GM18499 (cell line): ENCODE measurements at regions not wholly inside any gene's neighbourhood (a gene's known extent, or its start where the extent isn't known, plus 50 kb on each side); places are given as distances from the start of the nearest gene placed in this dataset.

Experiments
- ATAC-seq: cut with Tn5 transposase; IDR thresholded peaks from one replicate; pipeline ENCODE4 v1.9.1; 2021; ENCODE audit warnings: moderate number of reproducible peaks; ENCODE audit not compliant: insufficient read depth, unreplicated experiment

DNA sequence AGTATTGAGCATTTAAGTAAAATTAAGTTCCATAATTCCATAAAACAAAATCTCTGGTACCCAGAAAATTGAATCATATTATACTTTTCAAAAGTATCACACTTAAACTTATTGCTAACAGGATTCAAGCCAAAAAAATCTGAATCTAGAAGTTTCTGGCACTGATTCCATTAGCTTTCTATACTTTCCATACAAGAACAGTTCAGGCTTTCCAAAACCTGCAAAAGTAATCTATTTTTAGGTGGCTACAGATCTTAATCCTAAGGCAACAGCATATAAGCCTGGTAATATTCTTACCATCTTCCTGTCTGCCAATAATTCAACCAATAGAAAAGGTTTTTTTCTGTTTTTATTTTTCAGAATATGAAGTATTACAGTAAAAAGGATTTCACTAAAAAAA is 185.0 kb downstream of the CRPPA start:
- no peak for ATAC-seq

GRCh38 chr7:16235147-16236114 is 185.9 kb downstream of the CRPPA start:
- no peak for ATAC-seq

GRCh38 chr7:16234493-16235146 is 186.7 kb downstream of the CRPPA start:
- no peak for ATAC-seq

DNA sequence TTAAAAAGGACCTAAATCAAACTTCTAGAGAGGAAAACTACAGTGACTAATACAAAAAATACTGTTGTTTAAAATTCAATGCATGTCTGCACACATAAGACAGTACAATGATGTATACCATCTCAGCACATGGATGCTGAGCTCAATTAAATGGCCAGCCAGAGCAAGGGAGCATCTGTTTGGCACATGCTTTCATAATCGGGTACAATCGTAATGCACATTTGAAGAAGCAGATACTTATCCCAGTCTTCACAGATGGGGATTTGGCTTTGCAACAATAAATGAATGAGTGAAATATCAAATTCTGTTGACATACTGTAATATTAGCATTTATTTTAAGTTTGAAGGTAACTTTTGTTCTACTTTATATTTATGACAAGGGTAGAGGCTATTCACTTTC is 187.8 kb downstream of the CRPPA start:
- ATAC-seq, result no peak

GRCh38 chr7:16232273-16232672 is 189.1 kb downstream of the CRPPA start:
- ATAC-seq, result no peak

DNA sequence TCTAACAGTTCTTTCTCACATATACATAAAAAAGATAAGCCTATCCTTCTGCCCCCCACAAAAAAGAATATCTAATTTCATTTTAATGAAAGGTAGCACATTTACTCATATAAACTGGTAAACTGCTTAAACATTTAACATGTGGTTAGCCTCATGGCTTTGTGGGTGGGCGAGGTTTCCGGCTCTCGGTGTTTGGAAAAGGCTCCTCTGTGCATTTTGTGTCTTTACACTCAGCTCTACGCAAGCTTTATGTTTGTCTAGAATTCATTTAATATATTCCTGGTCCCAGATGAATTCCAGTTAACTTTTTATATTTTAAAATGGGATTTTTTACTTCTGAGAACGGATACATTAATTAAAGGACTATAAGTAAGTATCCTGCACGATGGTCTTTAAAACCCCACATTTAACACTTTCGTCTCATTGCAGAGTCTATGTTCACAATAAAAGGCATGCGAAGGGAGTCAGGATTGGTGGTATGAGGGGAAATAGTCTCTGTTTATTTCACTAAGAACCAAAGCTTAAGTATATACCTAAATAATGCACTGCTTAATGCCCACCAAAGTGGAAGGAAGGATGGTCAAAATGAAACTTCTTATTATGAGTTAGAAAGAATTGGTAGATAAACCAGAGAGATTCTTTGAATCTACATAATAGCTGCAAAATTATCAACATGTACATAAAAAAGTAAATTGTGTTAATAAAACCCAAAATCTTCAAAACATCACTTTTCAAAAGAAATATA is 197.2 kb downstream of the CRPPA start:
- no peak for ATAC-seq

GRCh38 chr7:16212610-16213009 is 208.7 kb downstream of the CRPPA start:
- no peak for ATAC-seq

- ATAC-seq, result no peak
Observed at GRCh38 chr7:16212032-16212431, 209.3 kb downstream of the CRPPA start.

GRCh38 chr7:16211402-16211925 is 209.9 kb downstream of the CRPPA start:
- no peak for ATAC-seq

GRCh38 chr7:16210171-16210570 is 211.2 kb downstream of the CRPPA start:
- no peak for ATAC-seq

DNA sequence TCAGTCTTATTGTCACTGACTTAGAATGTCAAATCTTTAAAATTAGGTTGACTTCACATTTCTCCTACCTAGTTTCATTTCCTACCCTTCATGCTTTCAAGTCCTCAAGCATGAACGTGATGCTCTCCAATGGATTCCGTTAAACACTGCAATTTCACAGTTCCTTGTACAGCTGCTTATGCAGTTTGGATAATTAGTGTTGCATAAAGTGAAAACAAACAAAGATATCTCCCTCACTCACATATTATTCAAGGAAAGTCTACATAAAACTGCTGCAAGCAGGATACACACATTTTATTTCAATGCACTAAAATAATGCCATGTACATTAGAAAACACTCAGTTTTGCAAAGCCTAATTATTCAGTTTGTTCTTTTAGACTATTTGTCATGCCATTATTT is 214.0 kb downstream of the CRPPA start:
- no peak for ATAC-seq

- no peak for ATAC-seq
Observed at GRCh38 chr7:16205466-16205865, 215.9 kb downstream of the CRPPA start.

DNA sequence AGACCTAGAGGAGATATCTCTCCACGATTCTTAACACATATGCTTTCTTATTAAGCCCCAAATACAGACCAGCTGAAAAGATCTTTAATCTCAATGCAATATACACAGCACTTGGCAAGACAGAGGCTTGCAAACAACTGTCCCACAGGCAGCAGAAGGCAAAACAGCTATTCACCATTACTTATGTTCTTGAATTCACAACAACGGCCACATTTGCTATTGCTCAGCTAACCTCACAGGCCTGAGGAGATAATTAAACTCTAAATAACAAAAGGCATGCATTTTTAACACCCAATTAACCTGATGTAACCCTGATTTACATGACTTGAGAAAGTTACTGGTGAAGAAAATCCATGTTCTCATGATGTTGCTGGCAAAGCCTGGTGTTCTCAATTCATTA is 216.4 kb downstream of the CRPPA start:
- ATAC-seq, result no peak

DNA sequence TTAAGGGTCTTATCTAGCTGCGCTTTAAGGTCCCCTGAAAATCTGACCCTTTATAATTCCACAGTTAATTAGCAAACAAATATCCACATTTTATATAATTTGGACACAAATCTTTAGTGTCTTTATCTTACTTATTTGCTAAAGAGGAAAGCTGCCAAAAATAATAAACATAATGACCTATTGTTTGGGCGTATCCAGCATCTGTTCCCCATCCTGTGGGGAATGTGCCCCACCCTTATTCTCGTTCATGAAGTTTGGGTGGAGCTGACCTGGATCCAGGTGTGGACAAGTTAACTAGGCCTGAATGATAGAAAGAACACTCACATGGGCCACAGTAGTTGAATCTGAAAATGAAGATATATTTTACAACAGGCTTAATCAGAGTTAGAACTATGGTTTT is 218.3 kb downstream of the CRPPA start:
- ATAC-seq, result no peak

DNA sequence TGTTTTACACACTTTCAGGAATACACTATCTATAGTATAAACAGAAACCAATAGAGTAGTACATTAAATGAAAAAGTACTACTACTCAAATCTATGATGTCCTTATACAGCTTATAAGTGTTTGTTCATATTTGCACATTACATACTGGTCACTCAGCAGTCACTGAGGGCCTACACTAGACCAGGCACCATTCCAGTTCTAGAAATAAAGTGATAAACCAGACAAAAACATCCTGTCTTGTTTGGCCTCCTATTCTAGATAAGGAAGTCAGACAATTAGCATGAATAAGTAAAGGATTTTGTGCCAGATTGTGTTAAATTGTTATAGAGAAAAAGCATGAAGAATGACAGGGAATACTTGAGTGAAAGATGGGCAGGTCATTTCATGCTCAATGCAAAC is 219.0 kb downstream of the CRPPA start:
- ATAC-seq, result no peak

DNA sequence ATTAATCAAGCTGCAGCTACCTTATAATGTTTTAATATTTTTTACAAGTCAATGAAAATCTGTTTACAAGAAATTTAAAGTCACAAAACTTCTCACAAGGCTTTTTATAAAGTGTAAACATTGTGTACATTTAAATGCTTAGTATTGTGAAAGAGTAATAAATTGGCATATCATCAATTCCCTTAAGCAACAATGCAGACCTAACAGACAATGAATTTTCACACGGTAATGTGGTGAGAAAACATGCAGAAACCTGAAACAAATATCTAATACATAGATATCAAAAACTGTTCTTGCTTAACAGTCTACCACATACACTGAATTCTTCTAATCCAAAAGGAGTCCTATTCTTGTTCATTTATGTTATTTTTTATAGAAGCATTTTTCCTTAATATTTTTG is 220.7 kb downstream of the CRPPA start:
- ATAC-seq, result no peak

DNA sequence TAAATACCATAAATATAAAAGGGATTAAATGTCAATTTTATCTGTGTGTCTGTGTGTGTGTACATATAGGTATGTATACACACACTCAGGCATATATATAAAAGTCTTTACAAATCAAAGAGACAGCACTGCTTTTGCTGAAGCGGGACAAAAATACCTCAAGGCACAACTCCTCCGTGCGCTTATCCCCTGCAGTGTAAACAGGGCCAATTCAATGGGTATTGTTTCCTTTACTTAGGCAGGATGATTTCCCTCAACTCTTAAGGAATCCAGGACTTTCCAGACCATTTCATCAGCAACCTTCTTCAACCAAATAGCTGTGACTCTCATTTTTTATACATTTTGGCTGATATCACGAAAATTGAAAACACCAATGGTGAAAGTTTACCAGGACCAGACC is 227.7 kb downstream of the CRPPA start:
- no peak for ATAC-seq

DNA sequence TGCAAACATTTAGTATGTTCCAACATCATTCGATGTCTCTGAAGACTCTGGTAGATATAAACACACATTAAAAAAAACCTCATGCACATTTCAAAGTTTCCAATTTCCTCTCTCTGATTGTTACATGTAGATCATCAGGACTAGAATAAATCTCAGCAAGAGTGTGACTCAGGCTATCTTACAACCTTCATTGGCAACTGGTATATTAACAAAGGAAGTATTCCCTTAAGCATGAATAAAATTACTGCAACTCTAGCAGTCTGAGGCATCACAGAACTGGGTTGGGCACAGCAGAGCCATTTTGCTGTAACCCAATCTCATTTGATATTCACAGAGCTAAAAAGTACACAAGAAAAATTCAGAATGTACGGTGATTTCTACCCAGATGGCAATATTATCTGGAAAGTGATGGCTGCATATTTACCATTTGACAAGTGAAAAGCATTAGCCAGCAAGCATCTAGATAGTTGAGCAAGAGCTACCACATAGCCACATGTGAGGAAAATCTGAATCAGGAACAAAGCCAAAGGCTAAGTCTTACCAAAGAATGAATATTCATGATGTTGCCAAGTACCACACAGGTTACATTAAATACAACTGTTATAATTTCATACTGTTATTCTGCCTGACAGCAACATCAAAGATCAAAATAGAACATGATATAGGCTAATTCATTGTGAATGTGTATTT is 232.2 kb downstream of the CRPPA start:
- no peak for ATAC-seq

DNA sequence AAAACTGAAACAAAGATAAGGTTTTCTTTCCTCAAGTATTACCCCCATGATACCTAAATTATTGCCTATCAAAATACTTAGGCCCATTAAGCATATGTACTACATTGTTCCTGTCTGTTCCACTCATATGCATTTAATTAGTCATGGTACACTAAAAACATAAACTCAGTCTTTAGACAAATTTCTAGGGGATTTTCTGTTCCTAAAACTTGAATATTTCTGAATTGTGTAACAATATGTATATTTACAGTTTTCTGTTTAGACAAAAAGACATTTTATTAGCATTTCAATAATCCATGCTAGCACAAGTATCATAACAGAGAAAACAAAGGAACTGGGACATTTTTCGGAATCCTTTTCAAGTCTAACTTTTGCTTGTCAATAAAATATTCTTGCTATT is 234.2 kb downstream of the CRPPA start:
- no peak for ATAC-seq

GRCh38 chr7:16178585-16178984 is 242.8 kb downstream of the CRPPA start:
- ATAC-seq, result no peak
